ENCODE measurements at regions not wholly inside any gene's neighbourhood (a gene's known extent, or its start where the extent isn't known, plus 50 kb on each side); places are given as distances from the start of the nearest gene placed in this dataset.

- no peak for TF ChIP-seq CTCF (IDR thresholded peaks at IDR 0.05; ENCODE audit: low read depth, low read length)
- DNase-seq (ENCODE audit: low read depth, low spot score) = no peak
- H3K27me3 ChIP-seq (ENCODE audit: control insufficient read depth, insufficient read depth, low read length) = no peaks in the 10 kb centered on the region
- peaks cover 11% of the 10 kb centered on the region for H3K9me3 ChIP-seq (ENCODE audit: control insufficient read depth, insufficient read depth, low read length)
- POLR2A ChIA-PET = no interaction called here
- CTCF ChIA-PET = no interaction called here
- no peak overlapping the region for H3K27ac ChIP-seq (ENCODE audit: low read depth, low read length)
- H3K4me3 ChIP-seq (ENCODE audit: low read depth, low read length) = no peak overlapping the region
Observed at GRCh38 chr2:104678181-104678580, 175.7 kb upstream of the POU3F3 start.

- TF ChIP-seq CTCF (IDR thresholded peaks at IDR 0.05; ENCODE audit: low read depth, low read length) = no peak
Observed at GRCh38 chr2:104685591-104685990, 168.3 kb upstream of the POU3F3 start.

GRCh38 chr2:104687147-104687546 is 166.8 kb upstream of the POU3F3 start:
- POLR2A ChIA-PET = no interaction called here
- H3K27ac ChIP-seq (ENCODE audit: low read depth, low read length) = no peak overlapping the region

More at GRCh38 chr2:104685591-104685990, 168.3 kb upstream of the POU3F3 start:
- CTCF ChIA-PET = no interaction called here
- Histone ChIP-seq H3K27me3 (ENCODE audit: control insufficient read depth, insufficient read depth, low read length) (no peaks in the 10 kb centered on the region), H3K9me3 (ENCODE audit: control insufficient read depth, insufficient read depth, low read length) (peaks cover 42% of the 10 kb centered on the region), H3K4me3 (ENCODE audit: low read depth, low read length) (no peak overlapping the region), H3K27ac (ENCODE audit: low read depth, low read length) (no peak overlapping the region)
- POLR2A ChIA-PET = no interaction called here
- no peak for DNase-seq (ENCODE audit: low read depth, low spot score)

GRCh38 chr2:104690255-104690984 is 163.5 kb upstream of the POU3F3 start:
- no peak for DNase-seq (ENCODE audit: low read depth, low spot score)
- ChIA-PET POLR2A (no interaction called here), CTCF (no interaction called here)
- Histone ChIP-seq H3K27ac (ENCODE audit: low read depth, low read length) (no peak overlapping the region), H3K9me3 (ENCODE audit: control insufficient read depth, insufficient read depth, low read length) (peaks cover 46% of the 10 kb centered on the region), H3K27me3 (ENCODE audit: control insufficient read depth, insufficient read depth, low read length) (no peaks in the 10 kb centered on the region), H3K4me3 (ENCODE audit: low read depth, low read length) (no peak overlapping the region)
- TF ChIP-seq CTCF (IDR thresholded peaks at IDR 0.05; ENCODE audit: low read depth, low read length) = no peak

More at GRCh38 chr2:104687147-104687546, 166.8 kb upstream of the POU3F3 start:
- Histone ChIP-seq H3K4me3 (ENCODE audit: low read depth, low read length) (no peak overlapping the region), H3K27me3 (ENCODE audit: control insufficient read depth, insufficient read depth, low read length) (no peaks in the 10 kb centered on the region), H3K9me3 (ENCODE audit: control insufficient read depth, insufficient read depth, low read length) (peaks cover 42% of the 10 kb centered on the region)
- no peak for TF ChIP-seq CTCF (IDR thresholded peaks at IDR 0.05; ENCODE audit: low read depth, low read length)
- CTCF ChIA-PET = no interaction called here
- no peak for DNase-seq (ENCODE audit: low read depth, low spot score)

GRCh38 chr2:104698276-104698675 is 155.6 kb upstream of the POU3F3 start:
- Histone ChIP-seq H3K4me3 (ENCODE audit: low read depth, low read length) (no peak overlapping the region), H3K9me3 (ENCODE audit: control insufficient read depth, insufficient read depth, low read length) (peaks cover 20% of the 10 kb centered on the region), H3K27me3 (ENCODE audit: control insufficient read depth, insufficient read depth, low read length) (no peaks in the 10 kb centered on the region), H3K27ac (ENCODE audit: low read depth, low read length) (no peak overlapping the region)
- POLR2A ChIA-PET = no interaction called here
- no peak for TF ChIP-seq CTCF (IDR thresholded peaks at IDR 0.05; ENCODE audit: low read depth, low read length)
- DNase-seq (ENCODE audit: low read depth, low spot score) = no peak
- CTCF ChIA-PET = no interaction called here

Data from AG04450 (cell line).